GM23248 (cell line): ENCODE measurements at regions not wholly inside any gene's neighbourhood (a gene's known extent, or its start where the extent isn't known, plus 50 kb on each side); places are given as distances from the start of the nearest gene placed in this dataset.

ENCODE experiments used
- DNase-seq: peaks from one replicate; pipeline ENCODE4 v3.0.0-alpha.2; 2015
- H2AFZ ChIP-seq: fragments of 200-600 bp; sonication (generic); 2 replicates; pipeline ENCODE4 v1.6.1; 2016; ENCODE audit warnings: antibody characterized with exemption
- H3F3A ChIP-seq: fragments of 200-600 bp; sonication (generic); 2 replicates; pipeline ENCODE4 v1.6.1; 2016; ENCODE audit warnings: mild to moderate bottlenecking, antibody characterized with exemption, mixed run types; ENCODE audit not compliant: insufficient read depth
- H3K27ac ChIP-seq: fragments of 200-600 bp; sonication (generic); 2 replicates; pipeline ENCODE4 v1.5.1; 2016; ENCODE audit warnings: mild to moderate bottlenecking
- H3K27me3 ChIP-seq: fragments of 200-600 bp; sonication (generic); replicated peaks from 2 replicates; pipeline ENCODE4 v1.6.1; 2016; ENCODE audit warnings: mild to moderate bottlenecking; ENCODE audit not compliant: insufficient read depth
- H3K36me3 ChIP-seq: fragments of 200-600 bp; sonication (generic); 2 replicates; pipeline ENCODE4 v1.6.1; 2016; ENCODE audit warnings: low read depth, mild to moderate bottlenecking
- H3K4me1 ChIP-seq: fragments of 200-600 bp; sonication (generic); 2 replicates; pipeline ENCODE4 v1.6.1; 2016; ENCODE audit warnings: mild to moderate bottlenecking; ENCODE audit not compliant: insufficient read depth
- H3K4me2 ChIP-seq: fragments of 200-600 bp; sonication (generic); one replicate; pipeline ENCODE4 v1.6.1; 2016; ENCODE audit warnings: mild to moderate bottlenecking; ENCODE audit not compliant: unreplicated experiment
- H3K4me3 ChIP-seq: fragments of 200-600 bp; sonication (generic); 2 replicates; pipeline ENCODE4 v1.5.1; 2016; ENCODE audit warnings: mild to moderate bottlenecking
- H3K79me2 ChIP-seq: fragments of 200-600 bp; sonication (generic); 2 replicates; pipeline ENCODE4 v1.6.1; 2016; ENCODE audit warnings: mild to moderate bottlenecking; ENCODE audit not compliant: insufficient read depth
- H3K9ac ChIP-seq: fragments of 200-600 bp; sonication (generic); 2 replicates; pipeline ENCODE4 v1.6.1; 2016; ENCODE audit warnings: mild to moderate bottlenecking
- H3K9me2 ChIP-seq: fragments of 200-600 bp; sonication (generic); 2 replicates; pipeline ENCODE4 v1.6.1; 2016; ENCODE audit warnings: mixed run types, mild to moderate bottlenecking, moderate library complexity; ENCODE audit not compliant: insufficient read depth
- H3K9me3 ChIP-seq: fragments of 200-600 bp; sonication (generic); one replicate; pipeline ENCODE4 v1.6.1; 2017; ENCODE audit warnings: low read depth
- H4K20me1 ChIP-seq: fragments of 200-600 bp; sonication (generic); 2 replicates; pipeline ENCODE4 v1.6.0; 2016; ENCODE audit not compliant: insufficient read depth
- EZH2 ChIP-seq: fragments of 200-600 bp; sonication (generic); IDR thresholded peaks from 2 replicates; pipeline ENCODE4 v1.6.1; 2018; ENCODE audit warnings: antibody characterized with exemption, mild to moderate bottlenecking; ENCODE audit not compliant: insufficient read depth, poor library complexity, severe bottlenecking
- EZH2phosphoT487 ChIP-seq: fragments of 200-600 bp; sonication (generic); IDR thresholded peaks from 2 replicates; pipeline ENCODE4 v1.6.1; 2018; ENCODE audit warnings: antibody characterized with exemption, moderate library complexity, mild to moderate bottlenecking, low read depth; ENCODE audit not compliant: insufficient read depth
- WGBS, 2 experiments: methylation state at CpG; one replicate each; pipeline ENCODE4 v1.1.6; 2015 to 2017; ENCODE audit warnings: low lambda C conversion rate in 2 of 2, low coverage in 1 of 2; ENCODE audit errors: missing lambda C conversion rate in 2 of 2; 5-methylcytosine and 5-hydroxymethylcytosine counted together
- in situ Hi-C: fragments of 300-500 bp; cut with MboI; formaldehyde crosslinking; loops from 2 replicates; pipeline ENCODE4 v1.15.0; 2020

GRCh38 chr14:43183916-43184315 is 1323.2 kb downstream of the FSCB start:
- Histone ChIP-seq H3K9me2 (no peaks in the 10 kb centered on the region), H3F3A (no peaks in the 10 kb centered on the region), H3K79me2 (no peaks in the 10 kb centered on the region), H3K27me3 (no peaks in the 10 kb centered on the region), H3K9ac (no peak overlapping the region), H3K36me3 (no peaks in the 10 kb centered on the region), H3K4me2 (no peak overlapping the region), H3K4me3 (no peak overlapping the region), H3K27ac (no peak overlapping the region), H4K20me1 (no peaks in the 10 kb centered on the region), H2AFZ (no peak overlapping the region), H3K4me1 (no peaks in the 10 kb centered on the region), H3K9me3 (no peaks in the 10 kb centered on the region)
- no peak for DNase-seq
- 53 to 59% methylated on average over 3 of the region's 3 CpGs for WGBS, 2 experiments
- in situ Hi-C loops: no loop called here
- no peak for TF ChIP-seq EZH2phosphoT487
- no peak for TF ChIP-seq EZH2

- 31 to 44% methylated on average over 2 of the region's 2 CpGs for WGBS, 2 experiments
- in situ Hi-C loops: no loop called here
Measured at GRCh38 chr14:43175896-43176295, 1331.2 kb downstream of the FSCB start.

GRCh38 chr14:43172899-43173548 is 1334.1 kb downstream of the FSCB start:
- TF ChIP-seq EZH2phosphoT487 (no peak), EZH2 (no peak)
- Histone ChIP-seq H3K9me3 (no peaks in the 10 kb centered on the region), H3K27ac (no peak overlapping the region), H3K27me3 (no peaks in the 10 kb centered on the region), H3F3A (no peaks in the 10 kb centered on the region), H4K20me1 (no peaks in the 10 kb centered on the region), H3K9me2 (no peaks in the 10 kb centered on the region), H3K9ac (no peak overlapping the region), H3K4me2 (no peak overlapping the region), H2AFZ (no peak overlapping the region), H3K4me3 (no peak overlapping the region), H3K4me1 (no peaks in the 10 kb centered on the region), H3K79me2 (no peaks in the 10 kb centered on the region), H3K36me3 (no peaks in the 10 kb centered on the region)
- no peak for DNase-seq
- in situ Hi-C loops: no loop called here

More at GRCh38 chr14:43175896-43176295, 1331.2 kb downstream of the FSCB start:
- Histone ChIP-seq H3K9me2 (no peaks in the 10 kb centered on the region), H3K4me3 (no peak overlapping the region), H3K9ac (no peak overlapping the region), H3F3A (no peaks in the 10 kb centered on the region), H3K27me3 (no peaks in the 10 kb centered on the region), H4K20me1 (no peaks in the 10 kb centered on the region), H3K79me2 (no peaks in the 10 kb centered on the region), H2AFZ (no peak overlapping the region), H3K9me3 (no peaks in the 10 kb centered on the region), H3K36me3 (no peaks in the 10 kb centered on the region), H3K4me2 (no peak overlapping the region), H3K27ac (no peak overlapping the region), H3K4me1 (no peaks in the 10 kb centered on the region)
- no peak for DNase-seq
- TF ChIP-seq EZH2phosphoT487: no peak
- no peak for TF ChIP-seq EZH2

GRCh38 chr14:43169722-43170121 is 1337.4 kb downstream of the FSCB start:
- TF ChIP-seq EZH2: no peak
- TF ChIP-seq EZH2phosphoT487: no peak
- Histone ChIP-seq H3K27me3 (no peaks in the 10 kb centered on the region), H3K4me2 (no peak overlapping the region), H3F3A (no peaks in the 10 kb centered on the region), H2AFZ (no peak overlapping the region), H3K36me3 (no peaks in the 10 kb centered on the region), H3K4me1 (no peaks in the 10 kb centered on the region), H3K9me2 (no peaks in the 10 kb centered on the region), H3K4me3 (no peak overlapping the region), H4K20me1 (no peaks in the 10 kb centered on the region), H3K9me3 (no peaks in the 10 kb centered on the region), H3K27ac (no peak overlapping the region), H3K9ac (no peak overlapping the region), H3K79me2 (no peaks in the 10 kb centered on the region)
- 26 to 34% methylated on average over 2 of the region's 2 CpGs for WGBS, 2 experiments
- in situ Hi-C loops: no loop called here
- DNase-seq: no peak
